Breast epithelium (tissue), 4 donors: ENCODE measurements at regions not wholly inside any gene's neighbourhood (a gene's known extent, or its start where the extent isn't known, plus 50 kb on each side); places are given as distances from the start of the nearest gene placed in this dataset.

Experiments used
- DNase-seq, 2 donors: peaks; one replicate each; pipeline ENCODE4 v3.0.0-alpha.2; 2019; ENCODE audit warnings: low spot score in 2 of 2
- H3K27ac ChIP-seq, 2 donors: fragments of 200-600 bp; sonication (generic) in 1 of 2; one replicate each; pipeline ENCODE4 v1.5.1; 2016 to 2019; ENCODE audit warnings: mild to moderate bottlenecking in 1 of 2
- H3K27me3 ChIP-seq, 2 donors: fragments of 200-600 bp; sonication (generic) in 1 of 2; one replicate each; pipeline versions ENCODE4 v1.5.1 to v1.6.0; 2017 to 2019; ENCODE audit warnings: control low read depth in 1 of 2, mild to moderate bottlenecking in 1 of 2
- H3K36me3 ChIP-seq: fragments of 200-600 bp; one replicate; pipeline ENCODE4 v1.5.1; 2019
- H3K4me1 ChIP-seq, 2 donors: fragments of 200-600 bp; sonication (generic); one replicate each; pipeline ENCODE4 v1.5.1; 2016 to 2019; ENCODE audit warnings: control low read depth in 1 of 2
- H3K4me3 ChIP-seq, 3 donors: fragments of 200-600 bp; sonication (generic); 1 replicate in 2 of 3; 2 replicates in 1 of 3; pipeline ENCODE4 v1.5.1; 2016 to 2019; ENCODE audit warnings: mild to moderate bottlenecking in 3 of 3, moderate library complexity in 2 of 3
- H3K9me3 ChIP-seq, 2 donors: fragments of 200-600 bp; sonication (generic) in 1 of 2; one replicate each; pipeline ENCODE4 v1.5.1; 2016 to 2019; ENCODE audit warnings: control low read depth in 1 of 2
- POLR2A ChIP-seq: fragments of 450-650 bp; IDR thresholded peaks from one replicate; pipeline ENCODE4 v1.6.1; 2016; ENCODE audit warnings: antibody characterized with exemption, mild to moderate bottlenecking, moderate library complexity
- POLR2AphosphoS5 ChIP-seq, 3 donors: sonication (generic); formaldehyde crosslinking; IDR thresholded peaks; one replicate each; pipeline ENCODE4 v1.6.1; 2017; ENCODE audit warnings: antibody characterized with exemption in 3 of 3
- intact Hi-C: fragments of 100-400 bp; cut with DNase I; formaldehyde crosslinking; loops from one replicate; pipeline ENCODE4 v1.15.1; 2023; ENCODE audit warnings: low total_unique reads
- TF ChIP-seq, protein P1 (sequence below), 3 donors: fragments of 450-650 bp; IDR thresholded peaks; one replicate each; pipeline ENCODE4 v1.5.1; 2016 to 2017; ENCODE audit warnings: antibody characterized with exemption in 3 of 3, mild to moderate bottlenecking in 3 of 3, moderate library complexity in 3 of 3

DNA sequence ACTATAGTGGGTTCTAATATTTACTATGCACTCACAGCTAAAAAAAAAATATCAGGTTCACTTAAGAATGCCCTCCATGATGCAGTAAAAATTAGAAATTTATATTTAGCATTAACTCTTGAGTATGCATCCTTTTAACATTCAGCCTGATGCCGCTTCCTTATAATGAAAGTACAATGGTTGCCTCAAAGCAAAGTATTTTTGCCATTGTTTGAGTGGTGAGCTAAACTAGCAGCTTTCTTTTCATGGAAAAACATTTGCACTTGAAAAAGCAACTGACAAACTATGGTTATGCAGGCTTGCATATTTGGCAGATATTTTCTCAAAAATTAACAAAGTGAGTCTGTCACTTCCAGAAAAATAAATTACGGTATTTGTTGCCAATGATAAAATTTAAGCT lies 188.6 kb downstream of the SLC6A15 start:
- no peak overlapping the region for H3K4me3 ChIP-seq
- no peaks in the 10 kb centered on the region for H3K36me3 ChIP-seq
- H3K27me3 ChIP-seq = no peaks in the 10 kb centered on the region
- no peak overlapping the region for H3K27ac ChIP-seq
- intact Hi-C loops = no loop called here
- TF ChIP-seq, protein P1, sequence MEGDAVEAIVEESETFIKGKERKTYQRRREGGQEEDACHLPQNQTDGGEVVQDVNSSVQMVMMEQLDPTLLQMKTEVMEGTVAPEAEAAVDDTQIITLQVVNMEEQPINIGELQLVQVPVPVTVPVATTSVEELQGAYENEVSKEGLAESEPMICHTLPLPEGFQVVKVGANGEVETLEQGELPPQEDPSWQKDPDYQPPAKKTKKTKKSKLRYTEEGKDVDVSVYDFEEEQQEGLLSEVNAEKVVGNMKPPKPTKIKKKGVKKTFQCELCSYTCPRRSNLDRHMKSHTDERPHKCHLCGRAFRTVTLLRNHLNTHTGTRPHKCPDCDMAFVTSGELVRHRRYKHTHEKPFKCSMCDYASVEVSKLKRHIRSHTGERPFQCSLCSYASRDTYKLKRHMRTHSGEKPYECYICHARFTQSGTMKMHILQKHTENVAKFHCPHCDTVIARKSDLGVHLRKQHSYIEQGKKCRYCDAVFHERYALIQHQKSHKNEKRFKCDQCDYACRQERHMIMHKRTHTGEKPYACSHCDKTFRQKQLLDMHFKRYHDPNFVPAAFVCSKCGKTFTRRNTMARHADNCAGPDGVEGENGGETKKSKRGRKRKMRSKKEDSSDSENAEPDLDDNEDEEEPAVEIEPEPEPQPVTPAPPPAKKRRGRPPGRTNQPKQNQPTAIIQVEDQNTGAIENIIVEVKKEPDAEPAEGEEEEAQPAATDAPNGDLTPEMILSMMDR (IDR thresholded peaks at IDR 0.05) = no peak
- TF ChIP-seq POLR2A (no peak), POLR2AphosphoS5 (IDR thresholded peaks at IDR 0.05) (no peak)
- no peaks in the 10 kb centered on the region for H3K9me3 ChIP-seq
- DNase-seq = no peak
- no peaks in the 10 kb centered on the region for H3K4me1 ChIP-seq

GRCh38 chr12:84719997-84720396 lies 192.6 kb downstream of the SLC6A15 start:
- Histone ChIP-seq H3K4me1 (no peaks in the 10 kb centered on the region), H3K9me3 (no peaks in the 10 kb centered on the region), H3K27ac (no peak overlapping the region), H3K4me3 (no peak overlapping the region), H3K36me3 (no peaks in the 10 kb centered on the region), H3K27me3 (no peaks in the 10 kb centered on the region)
- TF ChIP-seq POLR2AphosphoS5 (IDR thresholded peaks at IDR 0.05) (no peak), POLR2A (no peak)
- TF ChIP-seq, protein P1 (IDR thresholded peaks at IDR 0.05) = no peak
- no peak for DNase-seq
- intact Hi-C loops = no loop called here

DNA sequence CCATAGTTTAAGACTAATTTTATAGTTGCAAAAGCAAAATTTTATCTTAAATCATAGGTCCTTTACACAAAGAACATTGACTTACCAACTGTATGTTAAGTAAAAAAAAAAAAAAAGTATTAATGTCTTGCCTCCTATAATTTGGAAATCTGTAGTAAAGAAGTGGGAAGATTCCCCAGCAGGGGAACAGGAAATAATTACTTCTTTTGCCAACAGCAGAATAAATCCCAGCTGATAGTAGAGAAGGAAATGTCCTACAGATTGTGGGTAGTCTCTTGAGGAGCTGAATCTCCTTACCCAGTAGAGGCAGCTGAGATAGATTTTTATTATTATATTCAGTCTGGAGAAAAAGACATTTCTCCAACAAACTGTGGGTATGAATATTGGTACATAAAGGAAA lies 193.7 kb downstream of the SLC6A15 start:
- DNase-seq = no peak
- H3K27ac ChIP-seq = no peak overlapping the region
- H3K4me1 ChIP-seq = no peaks in the 10 kb centered on the region
- H3K4me3 ChIP-seq = no peak overlapping the region
- TF ChIP-seq POLR2AphosphoS5 (IDR thresholded peaks at IDR 0.05) (no peak), POLR2A (no peak)
- TF ChIP-seq, protein P1 (IDR thresholded peaks at IDR 0.05) = no peak
- no peaks in the 10 kb centered on the region for H3K27me3 ChIP-seq
- no peaks in the 10 kb centered on the region for H3K9me3 ChIP-seq
- intact Hi-C loops = no loop called here
- H3K36me3 ChIP-seq = no peaks in the 10 kb centered on the region

DNA sequence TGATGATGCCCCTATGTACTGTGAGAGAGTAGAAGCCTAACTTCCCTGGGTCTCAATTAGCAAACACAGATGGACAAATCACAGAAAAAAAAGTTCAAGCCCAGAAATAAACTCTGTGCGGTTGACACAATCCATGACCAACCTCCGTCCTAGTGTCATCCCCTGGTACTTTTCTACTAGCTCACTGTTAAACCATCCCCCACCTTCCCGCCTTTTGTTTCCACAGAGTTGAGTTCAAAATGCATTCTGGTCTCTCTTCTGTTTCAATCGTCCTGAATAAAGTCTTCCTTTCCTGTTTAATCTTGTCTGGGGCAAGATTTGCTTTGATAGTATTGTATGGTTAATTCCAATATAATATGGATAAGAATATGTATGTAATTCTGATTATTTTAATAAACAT lies 199.9 kb downstream of the SLC6A15 start:
- intact Hi-C loops = no loop called here
- no peak for DNase-seq
- no peak overlapping the region for H3K27ac ChIP-seq
- TF ChIP-seq POLR2AphosphoS5 (IDR thresholded peaks at IDR 0.05) = no peak
- no peak for TF ChIP-seq POLR2A
- no peaks in the 10 kb centered on the region for H3K36me3 ChIP-seq
- no peaks in the 10 kb centered on the region for H3K4me1 ChIP-seq
- no peaks in the 10 kb centered on the region for H3K9me3 ChIP-seq
- H3K4me3 ChIP-seq = no peak overlapping the region
- H3K27me3 ChIP-seq = no peaks in the 10 kb centered on the region

DNA sequence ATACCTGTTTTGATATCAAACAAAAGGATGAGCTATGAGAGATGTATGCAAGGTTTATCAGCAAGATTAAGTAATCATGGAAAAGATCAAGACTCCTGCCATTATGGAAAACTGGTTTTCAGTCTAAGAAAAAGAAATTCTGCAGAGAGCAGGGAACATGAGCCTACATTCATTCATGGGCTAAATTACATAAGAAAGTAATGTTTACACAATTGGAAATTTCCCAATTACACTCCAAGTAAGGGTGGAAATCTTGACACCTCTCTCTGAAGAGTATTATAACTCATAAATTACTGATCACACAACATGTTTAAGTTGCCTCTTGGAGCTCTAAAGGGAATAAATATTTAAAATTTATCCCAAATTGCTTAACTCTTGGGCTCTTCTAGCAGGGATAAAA lies 206.2 kb downstream of the SLC6A15 start:
- no peaks in the 10 kb centered on the region for H3K4me1 ChIP-seq
- no peaks in the 10 kb centered on the region for H3K36me3 ChIP-seq
- H3K9me3 ChIP-seq = no peaks in the 10 kb centered on the region
- no peak overlapping the region for H3K27ac ChIP-seq
- TF ChIP-seq, protein P1 (IDR thresholded peaks at IDR 0.05) = no peak
- TF ChIP-seq POLR2A (no peak), POLR2AphosphoS5 (IDR thresholded peaks at IDR 0.05) (no peak)
- no peaks in the 10 kb centered on the region for H3K27me3 ChIP-seq
- no peak overlapping the region for H3K4me3 ChIP-seq
- intact Hi-C loops = no loop called here
- no peak for DNase-seq

DNA sequence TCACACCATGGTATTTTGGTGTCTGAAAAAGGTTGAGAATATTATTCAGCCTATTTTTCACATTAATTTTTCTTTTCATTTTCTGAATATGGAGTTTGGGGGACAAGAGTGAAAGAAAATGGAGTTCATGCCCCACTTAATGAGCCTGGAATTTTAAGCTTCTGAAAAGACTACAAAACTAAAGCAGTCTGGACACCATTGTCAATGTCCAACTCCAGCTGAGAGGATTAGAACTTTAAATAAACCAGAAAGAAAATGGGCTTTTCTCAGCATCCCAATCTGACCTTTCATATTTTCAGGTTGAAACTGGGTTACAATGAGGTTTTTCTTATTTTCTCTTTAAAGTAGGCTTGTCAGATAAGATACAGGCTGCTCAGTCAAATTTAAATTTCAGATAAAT lies 207.7 kb downstream of the SLC6A15 start:
- intact Hi-C loops = no loop called here
- no peak overlapping the region for H3K27ac ChIP-seq
- no peaks in the 10 kb centered on the region for H3K9me3 ChIP-seq
- H3K27me3 ChIP-seq = no peaks in the 10 kb centered on the region
- DNase-seq = no peak
- H3K4me1 ChIP-seq = no peaks in the 10 kb centered on the region
- H3K4me3 ChIP-seq = no peak overlapping the region
- TF ChIP-seq, protein P1 (IDR thresholded peaks at IDR 0.05) = no peak
- TF ChIP-seq POLR2A = no peak
- no peak for TF ChIP-seq POLR2AphosphoS5 (IDR thresholded peaks at IDR 0.05)
- H3K36me3 ChIP-seq = no peaks in the 10 kb centered on the region
